ENCODE measurements at regions not wholly inside any gene's neighbourhood (a gene's known extent, or its start where the extent isn't known, plus 50 kb on each side); places are given as distances from the start of the nearest gene placed in this dataset.

- intact Hi-C loops (cut with micrococcal nuclease): no loop called here
- no peak overlapping the region for H3K27ac Mint-ChIP-seq
Observed at GRCh38 chr12:72723732-72724131, 451.6 kb downstream of the TRHDE start.

GRCh38 chr12:72729451-72730010 lies 457.4 kb downstream of the TRHDE start:
- Histone ChIP-seq H2AFZ (ENCODE audit: insufficient read depth, low read depth, low read length, poor library complexity, severe bottlenecking) (no peak overlapping the region), H3K27me3 (ENCODE audit: control insufficient read depth in 2 of 2, insufficient read depth in 2 of 2, low read length in 2 of 2) (no peaks in the 10 kb centered on the region), H3K79me2 (ENCODE audit: insufficient read depth, low read length) (no peaks in the 10 kb centered on the region), H3K4me2 (replicated peaks; ENCODE audit: extremely low read depth, low read length, poor library complexity, severe bottlenecking) (no peak overlapping the region), H3K4me3 (replicated peaks in 1 of 3; ENCODE audit: low read depth in 2 of 3, low read length in 3 of 3) (no peak overlapping the region), H3K36me3 (replicated peaks in 1 of 2; ENCODE audit: control insufficient read depth in 1 of 2, insufficient read depth in 2 of 2, low read length in 2 of 2) (no peaks in the 10 kb centered on the region), H3K9ac (ENCODE audit: insufficient read depth, low read length, poor library complexity, severe bottlenecking) (no peak overlapping the region), H3K27ac (ENCODE audit: low read depth in 1 of 2, low read length in 2 of 2) (no peak overlapping the region), H3K4me1 (ENCODE audit: control insufficient read depth in 1 of 2, insufficient read depth in 2 of 2, low read length in 2 of 2) (no peaks in the 10 kb centered on the region), H4K20me1 (ENCODE audit: insufficient read depth, low read length) (no peaks in the 10 kb centered on the region), H3K9me3 (replicated peaks in 1 of 2; ENCODE audit: control insufficient read depth in 1 of 2, insufficient read depth in 1 of 2, low read length in 2 of 2) (no peaks in the 10 kb centered on the region)
- Mint-ChIP-seq H3K27me3 (ENCODE audit: low read depth in 3 of 3) (no peaks in the 10 kb centered on the region), H3K4me3 (no peak overlapping the region), H3K36me3 (no peaks in the 10 kb centered on the region), H3K9me3 (peaks cover 0 to 11% (median 4%) of the 10 kb centered on the region in 7 donors), H3K4me1 (no peaks in the 10 kb centered on the region), H3K27ac (no peak overlapping the region)
- intact Hi-C loops (cut with micrococcal nuclease): no loop called here
- TF ChIP-seq CTCF (IDR thresholded peaks at IDR 0.05): no peak
- DNase-seq: no peak
- no CpG with 5 or more reads among the region's 1 CpG for WGBS (ENCODE audit: insufficient coverage)

More at GRCh38 chr12:72723732-72724131, 451.6 kb downstream of the TRHDE start:
- peaks cover 3 to 5% of the 10 kb centered on the region in 2 donors for H3K9me3 ChIP-seq (replicated peaks in 1 of 2; ENCODE audit: control insufficient read depth in 1 of 2, insufficient read depth in 1 of 2, low read length in 2 of 2)
- H3K4me1 ChIP-seq (ENCODE audit: control insufficient read depth in 1 of 2, insufficient read depth in 2 of 2, low read length in 2 of 2): no peaks in the 10 kb centered on the region
- no peak for TF ChIP-seq CTCF (IDR thresholded peaks at IDR 0.05)
- no peak overlapping the region for H3K4me3 Mint-ChIP-seq
- H4K20me1 ChIP-seq (ENCODE audit: insufficient read depth, low read length): no peaks in the 10 kb centered on the region
- no CpG with 5 or more reads among the region's 1 CpG for WGBS (ENCODE audit: insufficient coverage)
- H3K9ac ChIP-seq (ENCODE audit: insufficient read depth, low read length, poor library complexity, severe bottlenecking): no peak overlapping the region
- no peak for DNase-seq
- peaks cover 4 to 19% (median 5%) of the 10 kb centered on the region in 7 donors for H3K9me3 Mint-ChIP-seq
- no peaks in the 10 kb centered on the region for H3K79me2 ChIP-seq (ENCODE audit: insufficient read depth, low read length)
- no peaks in the 10 kb centered on the region for H3K27me3 Mint-ChIP-seq (ENCODE audit: low read depth in 3 of 3)
- H3K4me1 Mint-ChIP-seq: no peaks in the 10 kb centered on the region
- no peak overlapping the region for H3K4me2 ChIP-seq (replicated peaks; ENCODE audit: extremely low read depth, low read length, poor library complexity, severe bottlenecking)
- no peak overlapping the region for H3K4me3 ChIP-seq (replicated peaks in 1 of 3; ENCODE audit: low read depth in 2 of 3, low read length in 3 of 3)
- H2AFZ ChIP-seq (ENCODE audit: insufficient read depth, low read depth, low read length, poor library complexity, severe bottlenecking): no peak overlapping the region
- H3K27ac ChIP-seq (ENCODE audit: low read depth in 1 of 2, low read length in 2 of 2): no peak overlapping the region
- no peaks in the 10 kb centered on the region for H3K27me3 ChIP-seq (ENCODE audit: control insufficient read depth in 2 of 2, insufficient read depth in 2 of 2, low read length in 2 of 2)
- no peaks in the 10 kb centered on the region for H3K36me3 Mint-ChIP-seq
- no peaks in the 10 kb centered on the region for H3K36me3 ChIP-seq (replicated peaks in 1 of 2; ENCODE audit: control insufficient read depth in 1 of 2, insufficient read depth in 2 of 2, low read length in 2 of 2)

All from CD14-positive monocyte (primary cell).